ENCODE measurements at regions not wholly inside any gene's neighbourhood (a gene's known extent, or its start where the extent isn't known, plus 50 kb on each side); places are given as distances from the start of the nearest gene placed in this dataset.

DNA sequence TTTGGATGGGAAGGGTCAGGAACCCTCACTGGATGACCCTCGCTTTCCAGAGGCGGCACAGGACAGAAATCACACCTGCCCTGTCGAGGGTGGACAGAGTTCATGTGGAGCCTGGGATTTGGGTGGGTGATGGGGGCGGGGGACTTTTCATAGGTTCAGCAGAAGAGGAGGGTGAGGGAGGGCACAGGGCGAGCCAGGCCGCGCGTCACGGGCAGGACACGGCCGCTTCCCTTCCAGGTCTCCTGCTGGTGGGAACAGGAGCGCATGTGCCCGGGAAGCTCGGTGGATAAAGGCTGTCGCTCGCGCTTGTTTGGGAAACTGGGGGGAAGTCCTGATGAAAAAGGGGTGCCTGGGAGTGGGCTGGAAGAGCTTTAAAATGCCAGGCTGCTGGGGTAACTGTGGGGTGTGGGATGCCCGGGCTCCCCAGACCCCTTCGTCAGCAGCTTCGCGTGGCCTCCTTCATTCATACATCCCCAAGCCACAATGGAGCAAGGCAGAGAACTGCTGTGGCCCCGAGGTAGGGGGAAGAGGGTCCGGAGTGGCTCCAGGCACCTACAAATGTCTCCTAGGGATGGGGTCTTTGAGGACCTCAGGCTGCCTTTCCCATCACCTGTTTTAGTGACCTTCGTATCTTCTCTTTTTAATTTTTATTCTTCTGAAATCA is 102.2 kb downstream of the DACT2 start:
- ChIA-PET CTCF (ENCODE audit: unreplicated experiment) (no interaction called here), POLR2A (no interaction called here)
- no peak overlapping the region for H3K4me2 ChIP-seq (ENCODE audit: low read length)
- H2AFZ ChIP-seq (ENCODE audit: low read length), result no peak overlapping the region
- no peaks in the 10 kb centered on the region for H3K4me1 ChIP-seq (ENCODE audit: insufficient read depth, low read length, poor library complexity, severe bottlenecking)
- DNase-seq (ENCODE audit: low spot score), result no peak
- no peak overlapping the region for H3K27ac ChIP-seq (ENCODE audit: low read depth, low read length, poor library complexity, severe bottlenecking)
- BruUV-seq (replicated peaks), result no TSS peak
- no peak for TF ChIP-seq EZH2phosphoT487 (IDR thresholded peaks at IDR 0.05; ENCODE audit: borderline replicate concordance, low read depth, low read length)
- TF ChIP-seq, protein P1, sequence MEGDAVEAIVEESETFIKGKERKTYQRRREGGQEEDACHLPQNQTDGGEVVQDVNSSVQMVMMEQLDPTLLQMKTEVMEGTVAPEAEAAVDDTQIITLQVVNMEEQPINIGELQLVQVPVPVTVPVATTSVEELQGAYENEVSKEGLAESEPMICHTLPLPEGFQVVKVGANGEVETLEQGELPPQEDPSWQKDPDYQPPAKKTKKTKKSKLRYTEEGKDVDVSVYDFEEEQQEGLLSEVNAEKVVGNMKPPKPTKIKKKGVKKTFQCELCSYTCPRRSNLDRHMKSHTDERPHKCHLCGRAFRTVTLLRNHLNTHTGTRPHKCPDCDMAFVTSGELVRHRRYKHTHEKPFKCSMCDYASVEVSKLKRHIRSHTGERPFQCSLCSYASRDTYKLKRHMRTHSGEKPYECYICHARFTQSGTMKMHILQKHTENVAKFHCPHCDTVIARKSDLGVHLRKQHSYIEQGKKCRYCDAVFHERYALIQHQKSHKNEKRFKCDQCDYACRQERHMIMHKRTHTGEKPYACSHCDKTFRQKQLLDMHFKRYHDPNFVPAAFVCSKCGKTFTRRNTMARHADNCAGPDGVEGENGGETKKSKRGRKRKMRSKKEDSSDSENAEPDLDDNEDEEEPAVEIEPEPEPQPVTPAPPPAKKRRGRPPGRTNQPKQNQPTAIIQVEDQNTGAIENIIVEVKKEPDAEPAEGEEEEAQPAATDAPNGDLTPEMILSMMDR (conservative IDR thresholded peaks at IDR 0.05; ENCODE audit: low read length), result no peak
- H4K20me1 ChIP-seq (ENCODE audit: insufficient read depth, low read length), result no peaks in the 10 kb centered on the region
- no peaks in the 10 kb centered on the region for H3K9me2 ChIP-seq (ENCODE audit: insufficient read depth, low read length)
- no peaks in the 10 kb centered on the region for H3K36me3 ChIP-seq (ENCODE audit: insufficient read depth, low read length)
- intact Hi-C loops (cut with micrococcal nuclease; ENCODE audit: unreplicated experiment), result no loop called here
- no peak overlapping the region for H3K4me3 ChIP-seq (ENCODE audit: low read depth, low read length, poor library complexity, severe bottlenecking)
- H3K79me2 ChIP-seq (ENCODE audit: insufficient read depth, low read depth, low read length), result no peaks in the 10 kb centered on the region
- no peaks in the 10 kb centered on the region for H3K9me3 ChIP-seq (ENCODE audit: low read length)

DNA sequence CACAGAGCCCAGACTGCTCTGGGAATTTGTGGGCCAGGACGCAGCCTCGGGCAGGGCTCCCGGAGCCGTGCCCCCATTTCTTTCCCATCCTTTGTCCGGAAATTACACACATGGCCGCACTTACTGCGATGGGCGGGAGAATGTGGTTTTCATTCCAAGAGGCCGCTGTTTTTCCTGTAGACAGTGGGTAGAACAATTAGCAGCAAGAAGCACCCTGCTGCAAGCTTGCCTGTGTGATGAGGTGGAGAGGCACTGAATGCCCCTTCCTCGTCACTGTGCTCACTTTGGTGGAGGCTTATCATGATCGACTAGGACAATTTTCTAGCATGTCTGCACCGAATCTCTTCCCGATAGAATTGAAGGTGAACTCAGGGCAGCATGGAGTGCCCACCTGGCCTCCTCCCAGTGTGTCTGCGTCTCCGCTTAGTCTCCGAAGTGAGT is 102.8 kb downstream of the DACT2 start:
- Histone ChIP-seq H3K4me1 (ENCODE audit: insufficient read depth, low read length, poor library complexity, severe bottlenecking) (no peaks in the 10 kb centered on the region), H3K36me3 (ENCODE audit: insufficient read depth, low read length) (no peaks in the 10 kb centered on the region), H3K4me2 (ENCODE audit: low read length) (no peak overlapping the region), H3K9me2 (ENCODE audit: insufficient read depth, low read length) (no peaks in the 10 kb centered on the region), H4K20me1 (ENCODE audit: insufficient read depth, low read length) (no peaks in the 10 kb centered on the region; the same call in 1 of the 2 replicates), H3K79me2 (ENCODE audit: insufficient read depth, low read depth, low read length) (no peaks in the 10 kb centered on the region), H3K9me3 (ENCODE audit: low read length) (no peaks in the 10 kb centered on the region), H3K4me3 (ENCODE audit: low read depth, low read length, poor library complexity, severe bottlenecking) (no peak overlapping the region), H3K27ac (ENCODE audit: low read depth, low read length, poor library complexity, severe bottlenecking) (no peak overlapping the region), H2AFZ (ENCODE audit: low read length) (no peak overlapping the region)
- POLR2A ChIA-PET, result no interaction called here
- intact Hi-C loops (cut with micrococcal nuclease; ENCODE audit: unreplicated experiment), result no loop called here
- CTCF ChIA-PET (ENCODE audit: unreplicated experiment), result no interaction called here
- no peak for TF ChIP-seq EZH2phosphoT487 (IDR thresholded peaks at IDR 0.05; ENCODE audit: borderline replicate concordance, low read depth, low read length)
- TF ChIP-seq, protein P1 (conservative IDR thresholded peaks at IDR 0.05; ENCODE audit: low read length), result no peak
- no TSS peak for BruUV-seq (replicated peaks)
- no peak for DNase-seq (ENCODE audit: low spot score)

DNA sequence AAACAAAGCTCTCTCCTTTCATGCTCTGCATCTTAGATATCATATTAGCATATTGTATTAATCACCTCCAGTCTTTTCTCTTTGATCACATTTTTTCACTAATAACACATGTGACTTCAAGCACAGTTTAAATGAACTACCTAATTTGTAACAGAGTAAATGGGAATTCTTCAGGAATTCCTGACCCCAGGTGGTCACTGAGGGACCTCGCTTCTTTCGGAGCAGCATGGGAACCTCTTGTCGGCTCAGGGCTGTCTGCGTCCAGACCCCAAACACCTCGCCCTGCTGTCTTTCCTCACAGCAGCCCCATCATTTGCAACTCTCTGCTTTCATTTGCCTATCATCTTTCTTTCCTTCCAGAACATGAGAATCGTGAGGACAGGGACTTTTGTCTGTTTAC is 103.5 kb downstream of the DACT2 start:
- BruUV-seq (replicated peaks), result no TSS peak
- no peak overlapping the region for H3K4me2 ChIP-seq (ENCODE audit: low read length)
- TF ChIP-seq, protein P1 (conservative IDR thresholded peaks at IDR 0.05; ENCODE audit: low read length), result no peak
- no peak for TF ChIP-seq EZH2phosphoT487 (IDR thresholded peaks at IDR 0.05; ENCODE audit: borderline replicate concordance, low read depth, low read length)
- CTCF ChIA-PET (ENCODE audit: unreplicated experiment), result no interaction called here
- no peak overlapping the region for H3K27ac ChIP-seq (ENCODE audit: low read depth, low read length, poor library complexity, severe bottlenecking)
- H3K4me3 ChIP-seq (ENCODE audit: low read depth, low read length, poor library complexity, severe bottlenecking), result no peak overlapping the region
- H3K9me3 ChIP-seq (ENCODE audit: low read length), result no peaks in the 10 kb centered on the region
- H4K20me1 ChIP-seq (ENCODE audit: insufficient read depth, low read length), result no peaks in the 10 kb centered on the region; the same call in 1 of the 2 replicates
- no peaks in the 10 kb centered on the region for H3K9me2 ChIP-seq (ENCODE audit: insufficient read depth, low read length)
- POLR2A ChIA-PET, result no interaction called here
- intact Hi-C loops (cut with micrococcal nuclease; ENCODE audit: unreplicated experiment), result no loop called here
- H3K79me2 ChIP-seq (ENCODE audit: insufficient read depth, low read depth, low read length), result no peaks in the 10 kb centered on the region
- DNase-seq (ENCODE audit: low spot score), result no peak
- H3K4me1 ChIP-seq (ENCODE audit: insufficient read depth, low read length, poor library complexity, severe bottlenecking), result no peaks in the 10 kb centered on the region
- no peaks in the 10 kb centered on the region for H3K36me3 ChIP-seq (ENCODE audit: insufficient read depth, low read length)
- no peak overlapping the region for H2AFZ ChIP-seq (ENCODE audit: low read length)
